Epidermal melanocyte (primary cell): ENCODE measurements at regions not wholly inside any gene's neighbourhood (a gene's known extent, or its start where the extent isn't known, plus 50 kb on each side); places are given as distances from the start of the nearest gene placed in this dataset.
"Not testable (repeated sequence)": the region's sequence is repeated elsewhere in the genome, so short reads cannot be mapped to it uniquely, and the experiment has no call there.

Experiments
- DNase-seq: peaks from one replicate; pipeline ENCODE4 v3.0.0; 2011; ENCODE audit warnings: low spot score; ENCODE audit not compliant: insufficient read length

DNA sequence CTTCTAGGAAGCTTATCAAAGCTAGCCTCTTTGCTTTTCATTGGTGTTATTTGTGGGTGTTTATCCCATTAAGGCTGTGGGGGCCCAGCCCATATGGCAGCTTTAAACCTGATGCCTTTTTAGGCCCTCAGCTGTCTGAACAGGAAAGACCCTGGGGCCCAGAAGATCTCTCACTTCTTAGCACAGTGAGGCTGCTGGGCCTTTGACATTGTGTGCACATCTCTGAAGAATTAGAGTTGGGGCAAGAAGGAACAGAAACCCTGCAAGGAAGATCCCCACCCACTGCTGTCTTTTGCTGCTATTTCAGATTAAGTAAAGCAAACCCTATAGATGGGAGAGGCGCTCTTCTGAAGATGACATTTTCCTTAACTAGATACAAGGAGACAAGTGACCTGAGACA is 250.0 kb downstream of the SMAD2 start:
- DNase-seq = no peak

DNA sequence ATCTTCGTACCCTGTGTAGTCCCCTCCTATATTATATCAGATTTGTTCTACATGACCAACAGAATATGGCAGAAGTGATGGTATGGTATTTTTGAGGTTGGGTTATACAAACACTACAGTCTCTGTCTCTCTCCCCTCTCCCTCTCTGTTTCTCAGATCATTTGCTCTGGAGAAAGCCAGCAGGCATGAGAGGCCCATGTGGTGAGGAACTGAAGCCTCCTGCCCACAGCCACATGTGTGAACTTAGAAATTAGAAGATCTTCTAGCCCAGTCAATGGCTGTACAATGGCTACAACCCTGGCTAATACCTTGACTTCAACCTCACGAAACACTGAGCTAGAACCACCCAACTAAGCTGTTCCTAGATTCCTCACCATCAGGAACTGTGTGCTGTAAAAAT is 250.6 kb downstream of the SMAD2 start:
- DNase-seq = no peak

DNA sequence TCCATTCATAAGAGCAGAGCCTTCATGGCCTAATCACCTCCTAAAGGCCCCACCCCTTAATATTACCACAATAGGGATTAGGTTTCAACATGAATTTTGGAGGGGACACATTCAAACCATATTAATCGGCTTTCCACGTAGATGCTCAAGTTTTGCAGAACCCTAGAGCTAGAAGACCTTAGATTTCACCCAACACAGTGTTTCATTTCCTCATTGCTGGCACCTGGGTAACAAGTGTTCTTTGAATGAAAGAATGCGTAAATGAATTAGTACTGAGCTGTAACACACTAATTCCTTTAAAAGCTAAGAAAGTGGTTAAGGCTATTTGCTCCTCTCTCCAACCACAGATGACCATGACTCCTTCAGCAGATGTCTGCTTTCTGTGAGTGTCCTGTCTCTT is 252.5 kb downstream of the SMAD2 start:
- DNase-seq = no peak

DNA sequence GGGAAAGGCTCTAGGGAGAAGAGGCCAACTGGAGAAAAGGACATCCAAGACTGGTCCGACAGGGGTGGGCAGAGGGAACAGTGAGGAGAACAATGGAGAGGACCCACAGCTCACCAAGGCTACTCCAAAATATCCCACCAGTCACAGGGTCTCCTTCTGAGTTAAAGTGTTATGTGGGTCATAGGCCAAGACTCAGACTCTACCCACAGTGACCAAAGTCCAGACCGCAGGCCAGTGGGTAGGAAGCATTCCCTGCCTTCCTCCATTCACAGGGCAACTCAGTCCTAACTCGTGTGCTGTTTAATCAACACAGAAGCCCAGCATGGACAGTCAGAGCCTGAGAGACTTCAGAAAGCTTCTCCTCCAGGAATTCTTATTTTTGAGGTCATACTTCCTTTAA is 260.6 kb downstream of the SMAD2 start:
- DNase-seq = no peak

DNA sequence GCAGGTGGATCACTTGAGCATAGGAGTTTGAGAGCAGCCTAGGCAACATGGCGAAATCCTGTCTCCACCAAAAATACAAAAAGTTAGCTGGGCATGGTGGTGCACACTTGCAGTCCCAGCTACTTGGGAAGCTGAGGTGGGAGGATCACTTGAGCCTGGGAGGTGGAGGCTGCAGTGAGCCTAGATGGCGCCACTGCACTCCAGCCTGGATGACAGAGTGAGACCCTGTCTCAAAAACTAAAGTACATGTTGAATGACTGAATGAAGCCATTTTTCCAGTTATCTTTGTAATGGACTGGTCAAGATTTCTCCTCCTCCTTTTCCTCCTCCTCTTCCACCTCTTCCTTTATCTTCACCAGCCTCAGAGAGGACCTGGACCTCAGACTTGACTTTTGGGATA is 272.0 kb downstream of the SMAD2 start:
- no peak for DNase-seq

DNA sequence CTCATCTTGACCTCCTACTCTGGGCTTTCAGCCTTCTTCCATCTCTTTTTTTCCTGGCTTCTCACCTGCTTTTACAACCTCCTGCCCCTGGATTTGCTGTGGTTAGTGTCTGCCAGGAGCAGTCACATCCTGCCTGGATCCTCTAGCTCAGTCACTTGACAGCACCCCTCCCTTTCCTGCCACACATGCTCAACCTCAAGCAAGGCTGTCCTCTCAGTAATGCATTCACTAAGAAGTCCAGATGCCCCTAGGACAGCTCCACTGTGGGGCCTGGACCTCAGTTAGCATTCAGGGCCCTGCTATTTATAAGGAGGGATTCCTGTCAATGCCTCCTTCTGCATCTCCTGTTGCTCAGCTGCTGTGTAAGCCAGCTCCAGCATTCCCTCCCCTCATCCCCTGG is 275.5 kb downstream of the SMAD2 start:
- no peak for DNase-seq

DNA sequence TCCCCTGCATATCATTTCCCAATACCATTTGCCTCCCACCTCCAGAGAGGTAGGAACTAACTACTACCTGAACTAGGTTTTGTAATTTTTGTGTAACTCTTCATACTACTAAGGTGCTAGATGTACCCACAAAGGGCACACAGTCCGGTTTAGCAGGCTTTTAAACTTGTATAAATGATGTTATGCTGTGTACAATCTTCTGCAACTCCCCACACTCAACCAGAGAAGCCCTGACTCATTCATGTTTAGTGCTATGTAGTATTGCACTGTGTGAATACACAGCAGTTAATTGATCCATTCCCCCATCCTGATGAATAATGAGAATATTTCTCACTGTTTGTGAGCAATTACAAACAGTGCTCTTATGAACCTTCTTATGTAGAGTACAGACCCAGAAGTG is 285.6 kb downstream of the SMAD2 start:
- DNase-seq = no peak

DNA sequence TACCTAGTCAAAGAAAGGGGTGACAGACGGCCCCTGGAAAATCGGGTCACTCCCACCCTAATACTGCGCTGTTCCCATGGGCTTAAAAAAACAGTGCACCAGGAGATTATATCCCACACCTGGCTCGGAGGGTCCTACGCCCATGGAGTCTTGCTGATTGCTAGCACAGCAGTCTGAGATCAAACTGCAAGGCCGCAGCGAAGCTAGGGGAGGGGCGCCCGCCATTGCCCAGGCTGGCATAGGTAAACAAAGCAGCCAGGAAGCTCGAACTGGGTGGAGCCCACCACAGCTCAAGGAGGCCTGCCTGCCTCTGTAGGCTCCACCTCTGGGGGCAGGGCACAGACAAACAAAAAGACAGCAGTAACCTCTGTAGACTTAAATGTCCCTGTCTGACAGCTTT is 292.9 kb downstream of the SMAD2 start:
- not testable (repeated sequence) for DNase-seq

DNA sequence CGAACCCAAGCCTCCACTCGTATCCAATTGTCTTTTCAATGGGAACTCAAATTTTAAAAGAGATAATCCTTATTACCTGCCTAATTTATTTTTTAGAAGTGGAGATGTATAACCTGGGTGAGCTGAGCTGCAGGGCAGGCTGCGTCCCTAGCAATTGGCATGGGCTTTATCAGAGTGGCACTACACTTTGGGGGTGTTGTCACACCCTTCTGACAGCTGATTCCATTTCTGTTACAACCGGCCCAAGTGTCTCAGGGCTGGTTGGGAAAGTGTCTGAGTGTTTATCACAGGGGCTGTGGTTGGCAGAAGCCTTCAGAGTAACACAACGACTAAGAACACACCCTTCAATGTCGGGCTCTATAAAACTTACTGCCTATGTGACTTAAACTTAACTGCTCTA is 295.0 kb downstream of the SMAD2 start:
- no peak for DNase-seq

DNA sequence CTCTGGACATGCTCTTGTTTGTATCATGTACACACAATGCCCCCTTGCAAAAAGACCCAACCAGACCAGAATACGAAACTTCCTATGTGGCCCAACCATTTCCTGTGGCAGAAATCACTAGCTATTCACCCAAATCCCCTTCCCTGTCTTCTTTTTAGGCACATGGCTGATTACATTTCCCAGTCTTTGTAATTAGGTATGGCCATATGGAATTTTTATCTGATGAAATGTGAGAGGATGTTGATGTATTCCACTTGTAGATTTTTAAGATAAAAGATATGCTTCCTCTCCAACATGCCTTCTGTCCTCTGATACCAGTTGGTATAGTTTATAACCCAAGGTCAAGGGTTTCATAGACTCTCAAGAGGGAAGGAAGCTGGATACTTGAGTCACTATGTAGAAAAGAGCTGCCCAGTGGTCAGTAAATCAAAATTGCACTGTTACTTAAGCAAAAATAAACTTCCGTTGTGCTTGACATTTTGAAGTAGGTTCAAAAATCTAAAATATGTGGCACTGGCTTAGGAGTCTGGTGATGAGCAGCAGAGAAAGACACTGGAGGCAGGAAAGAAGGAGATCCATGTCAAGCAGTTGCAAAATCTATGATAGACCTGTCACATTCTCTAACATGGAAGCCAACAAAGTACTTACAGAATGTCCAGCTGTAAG is 297.4 kb downstream of the SMAD2 start:
- no peak for DNase-seq

DNA sequence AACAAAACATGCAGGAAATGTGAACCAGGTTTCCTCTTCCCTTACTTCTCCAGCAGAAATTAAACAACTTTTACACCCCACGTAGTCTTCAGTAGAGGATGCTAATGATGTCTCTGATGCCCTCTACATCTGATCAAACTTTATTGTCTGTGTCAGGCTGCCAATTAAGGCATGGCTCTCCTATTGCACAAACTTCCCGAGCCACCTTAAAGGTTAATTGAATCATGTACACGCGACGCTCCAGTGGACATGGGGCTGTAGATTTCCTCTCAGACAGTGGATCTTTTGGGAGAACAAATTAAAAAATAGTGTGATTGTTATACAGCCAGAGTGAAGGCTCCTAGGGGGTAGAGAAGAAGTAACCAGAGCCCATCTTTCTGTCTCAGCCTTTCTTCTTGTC is 301.6 kb downstream of the SMAD2 start:
- no peak for DNase-seq

DNA sequence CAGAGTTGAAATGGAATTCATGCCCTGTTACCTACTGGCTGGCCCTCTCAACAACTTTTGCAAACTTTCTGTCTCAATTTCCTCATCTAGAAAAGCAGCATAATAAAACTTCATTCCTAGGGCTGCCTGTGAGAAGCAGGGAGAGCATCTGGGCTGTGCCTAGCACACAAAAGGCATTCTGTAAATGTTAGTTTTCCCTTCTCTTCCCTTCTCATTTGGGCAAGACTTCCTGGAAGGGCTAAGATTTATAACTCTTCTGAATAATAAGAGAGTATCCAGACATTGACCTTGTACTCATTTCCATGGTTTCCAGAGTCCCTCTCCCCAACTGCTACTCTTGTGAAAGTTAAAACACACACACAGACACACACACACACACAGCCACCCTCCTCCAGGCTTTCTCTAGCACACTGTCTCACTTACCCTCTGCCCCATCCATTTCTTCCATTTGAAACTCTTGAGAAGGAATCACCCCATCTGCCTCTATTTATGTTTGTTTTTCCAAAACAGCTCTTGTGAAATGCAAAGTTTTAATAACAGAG is 302.1 kb downstream of the SMAD2 start:
- no peak for DNase-seq

DNA sequence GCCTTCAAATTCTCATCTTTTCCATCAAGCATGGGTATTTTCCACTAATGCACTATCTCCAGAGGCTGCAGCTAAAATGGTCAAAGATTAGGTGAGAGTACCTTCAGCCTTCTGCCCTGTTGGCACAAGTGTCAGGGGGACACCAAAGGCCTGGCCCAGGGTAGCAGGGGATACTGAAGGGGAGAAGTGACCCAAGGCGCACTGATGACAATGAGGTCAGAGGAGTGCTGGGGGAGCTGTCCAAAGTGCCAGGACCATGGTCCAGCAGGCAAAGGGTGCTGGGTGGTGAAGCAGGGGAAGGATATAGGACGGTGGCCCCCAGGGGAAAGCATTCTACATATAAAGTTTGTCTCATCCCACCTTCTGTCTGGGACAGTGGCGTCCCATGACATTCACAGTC is 303.4 kb downstream of the SMAD2 start:
- DNase-seq = no peak

DNA sequence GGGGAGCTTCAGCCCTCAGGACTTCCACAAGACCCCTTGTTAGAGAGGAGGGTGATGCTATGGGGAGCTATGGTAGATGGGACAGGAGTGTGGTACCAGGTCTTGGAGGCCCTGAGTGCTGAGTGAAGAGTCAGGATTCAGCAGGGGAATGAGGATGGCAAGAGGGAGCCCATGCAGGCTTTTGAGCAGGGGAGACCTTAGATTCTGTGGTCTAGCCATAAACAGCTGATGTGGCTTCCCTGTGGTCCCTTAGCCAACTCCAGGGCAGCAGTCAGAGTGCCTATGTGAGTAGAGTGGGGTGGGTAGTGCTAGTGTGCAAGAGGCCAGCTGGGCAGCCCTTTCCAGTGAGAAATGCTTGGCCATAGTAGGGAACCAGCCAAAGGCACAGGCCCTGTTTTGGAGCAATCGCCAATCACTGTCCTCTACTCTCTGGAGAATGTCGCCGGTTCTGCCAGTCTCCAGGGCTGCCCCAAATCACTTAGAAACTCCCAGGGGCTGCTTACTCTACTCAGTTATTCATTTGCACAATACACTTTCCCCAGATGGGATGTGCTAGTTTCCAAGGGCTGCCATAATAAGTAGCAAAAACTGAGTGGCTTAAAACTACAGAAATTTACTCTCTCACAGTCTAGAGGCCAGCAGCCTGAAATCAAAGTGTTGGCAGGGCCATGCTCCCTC is 310.5 kb downstream of the SMAD2 start:
- DNase-seq = no peak

DNA sequence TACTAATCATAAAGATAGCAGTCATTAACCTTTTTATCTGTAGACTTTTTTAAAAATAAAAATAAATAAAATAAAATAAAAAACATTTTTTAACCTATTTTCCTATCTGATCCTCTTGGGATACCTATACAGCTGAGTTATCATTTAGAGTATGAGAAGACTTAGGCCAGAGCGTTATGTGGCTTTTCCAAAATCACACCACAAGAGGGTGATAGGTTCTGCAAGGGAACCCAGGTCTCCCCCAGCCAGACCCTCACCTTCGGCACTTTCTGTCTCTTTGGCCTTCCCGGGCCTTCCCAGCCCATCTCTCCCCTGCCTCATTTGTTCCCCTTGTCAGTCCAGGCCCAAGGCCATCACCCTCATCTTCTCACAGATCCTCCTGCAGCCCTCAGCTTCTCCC is 311.7 kb downstream of the SMAD2 start:
- no peak for DNase-seq

DNA sequence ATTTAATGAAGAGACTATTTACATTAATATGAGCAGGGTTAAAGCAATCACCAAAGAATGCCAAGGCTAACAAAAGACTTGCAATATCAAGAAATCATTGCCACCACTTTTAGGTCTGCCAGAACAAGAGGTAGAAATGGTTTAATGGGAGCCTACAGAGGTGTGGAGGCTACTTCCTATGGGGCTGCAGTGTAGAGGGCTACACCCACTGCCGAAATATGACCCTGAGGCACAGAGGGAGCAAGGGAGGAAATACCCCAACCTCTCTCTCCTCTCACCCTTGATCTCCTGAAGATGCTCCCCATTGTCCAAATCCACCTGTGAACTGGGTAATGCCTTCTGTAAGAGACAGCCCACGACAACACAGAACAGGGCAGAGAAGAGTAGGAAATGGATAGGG is 315.4 kb downstream of the SMAD2 start:
- DNase-seq = no peak

DNA sequence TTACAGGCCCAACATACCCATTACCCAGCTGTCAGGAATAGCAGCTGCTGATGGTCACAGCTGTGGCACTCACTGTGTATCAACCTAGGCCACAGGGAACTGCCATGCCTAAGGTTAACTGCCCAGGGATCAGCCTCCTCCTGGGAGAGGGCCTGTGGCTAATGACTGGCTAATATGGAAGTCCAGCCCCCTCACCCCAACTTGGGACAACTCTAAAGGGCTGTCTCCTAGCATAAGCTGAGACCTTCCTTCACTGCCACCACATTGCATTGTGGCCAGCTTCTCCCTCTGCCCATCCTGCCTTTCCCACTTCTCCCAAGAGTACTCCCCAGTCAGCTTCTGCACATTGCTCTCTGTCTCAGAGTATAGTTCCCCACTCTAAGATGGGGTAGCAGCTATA is 316.5 kb downstream of the SMAD2 start:
- DNase-seq = no peak

DNA sequence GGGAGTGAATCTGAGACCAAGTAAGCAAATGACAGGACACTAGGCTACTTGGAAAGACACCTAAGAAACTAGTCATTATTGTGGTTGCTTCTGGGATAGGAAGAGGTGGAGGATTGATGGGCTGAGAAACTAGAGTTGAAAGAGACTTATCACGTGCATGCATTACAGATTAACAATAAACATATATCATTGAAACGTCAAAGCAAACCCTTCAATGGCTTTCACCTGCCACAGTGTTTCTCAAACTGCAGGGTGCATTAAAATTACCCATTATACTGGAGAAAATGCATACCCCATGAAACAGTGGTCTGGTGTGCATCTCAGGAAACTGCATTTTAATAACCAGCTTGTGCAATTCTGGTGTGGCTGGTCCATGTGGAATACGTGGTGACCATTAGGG is 318.8 kb downstream of the SMAD2 start:
- no peak for DNase-seq

DNA sequence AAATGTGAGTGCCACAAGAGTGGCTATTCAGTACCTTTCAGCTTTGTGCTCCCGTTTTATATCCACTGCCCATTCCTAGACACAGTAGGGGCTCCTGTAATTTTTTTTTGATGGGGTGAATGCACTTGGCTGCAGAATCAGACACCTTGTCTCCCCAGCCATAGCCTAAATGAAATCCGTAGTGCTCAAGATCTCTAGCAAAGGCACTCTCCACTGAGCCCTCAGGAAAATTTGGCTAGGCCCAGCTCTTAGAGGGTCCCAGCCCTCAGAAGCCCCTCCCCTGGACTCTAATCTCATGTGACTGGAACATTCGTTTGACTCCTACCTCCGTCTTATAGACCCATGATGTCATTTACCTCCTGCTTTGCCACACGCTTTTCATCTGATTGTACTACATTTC is 323.9 kb downstream of the SMAD2 start:
- DNase-seq = no peak

DNA sequence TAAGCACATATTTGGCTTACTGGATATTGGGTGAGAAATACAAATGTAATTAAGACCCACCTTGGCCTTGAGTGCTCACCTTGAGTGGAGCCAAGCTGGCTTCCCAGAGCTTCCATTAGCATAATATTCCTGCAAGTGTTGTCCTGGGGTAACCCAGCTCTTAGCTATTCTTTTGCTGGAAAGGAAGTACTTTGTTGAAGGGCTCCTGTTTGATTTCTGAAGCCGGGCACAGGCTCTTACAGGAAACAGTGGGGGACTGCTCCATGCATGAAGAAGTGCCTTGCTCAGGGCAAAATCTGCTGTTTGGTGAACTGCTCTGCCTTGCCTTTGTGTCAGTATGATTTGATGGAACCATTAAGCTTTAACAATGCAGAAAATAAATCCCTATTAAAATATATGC is 325.4 kb downstream of the SMAD2 start:
- DNase-seq = no peak

DNA sequence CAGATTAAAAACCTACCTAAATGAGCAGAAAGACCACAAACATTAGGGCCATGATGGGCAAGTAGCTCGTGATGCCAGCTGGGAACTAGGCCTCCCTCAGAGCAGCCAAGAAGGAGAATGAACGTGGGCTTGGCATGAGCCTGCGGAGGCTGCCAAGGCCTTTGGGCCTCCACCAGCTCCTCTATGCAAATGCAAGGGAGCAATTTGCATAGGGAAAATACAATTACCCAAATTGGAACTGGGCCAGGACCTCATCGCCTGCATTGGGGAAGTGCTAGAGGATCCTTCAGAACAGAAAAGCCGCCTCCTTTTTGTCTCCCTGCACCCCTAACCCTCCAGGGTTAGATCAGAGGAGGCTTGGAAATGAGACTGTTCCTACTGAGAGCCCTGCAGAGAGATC is 326.4 kb downstream of the SMAD2 start:
- DNase-seq = no peak

DNA sequence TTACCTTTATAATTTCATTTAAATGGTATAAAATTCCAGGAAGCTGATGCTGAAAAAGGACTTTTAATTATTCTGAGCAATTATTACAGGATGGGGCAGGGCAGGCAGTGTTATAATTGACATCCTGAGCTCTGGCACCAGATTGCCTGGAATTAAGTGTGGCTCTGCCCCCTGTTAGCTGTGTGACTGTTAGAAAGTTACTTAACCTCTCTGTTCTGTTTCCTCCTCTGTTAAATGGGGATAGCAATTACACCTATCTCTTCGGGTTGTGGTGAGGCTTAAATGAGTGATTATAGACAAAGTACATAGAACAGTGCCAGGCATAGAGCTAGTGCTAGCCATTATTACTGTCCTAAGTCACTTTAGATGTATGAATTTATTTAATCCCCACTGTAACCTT is 327.3 kb downstream of the SMAD2 start:
- no peak for DNase-seq

DNA sequence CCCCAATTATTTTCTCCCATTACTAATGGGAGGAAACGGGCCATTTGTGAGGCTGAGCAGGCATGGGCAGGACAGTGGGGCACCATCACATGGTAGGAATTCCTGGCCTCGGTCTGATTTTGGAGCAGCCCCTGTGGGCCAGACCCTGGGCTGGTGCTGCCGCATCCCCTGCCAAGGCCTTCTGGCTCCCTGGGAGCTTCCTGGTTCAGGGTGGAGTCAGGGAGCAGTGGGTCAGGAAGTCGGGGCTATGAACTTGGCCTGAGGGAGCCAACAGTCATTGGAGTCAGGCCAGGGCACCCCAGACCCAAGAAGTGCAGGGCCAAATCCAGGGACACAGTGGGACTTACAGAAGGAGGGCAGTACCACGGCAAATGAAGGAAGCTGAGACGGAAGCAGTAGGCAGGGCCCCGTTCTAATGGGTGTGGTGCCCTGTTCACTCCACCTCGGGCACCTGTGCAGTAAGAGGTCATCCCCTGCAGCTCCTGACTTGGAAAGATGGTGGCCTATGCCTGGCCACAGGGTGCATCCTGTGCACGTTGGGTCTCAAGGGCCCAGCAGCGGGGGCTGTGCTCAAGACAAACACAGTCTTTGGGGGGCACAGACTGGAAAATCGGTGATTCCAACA is 328.1 kb downstream of the SMAD2 start:
- DNase-seq = no peak
